Endodermal cell (in vitro differentiated cells): ENCODE measurements at regions not wholly inside any gene's neighbourhood (a gene's known extent, or its start where the extent isn't known, plus 50 kb on each side); places are given as distances from the start of the nearest gene placed in this dataset.

Experiments used
- DNase-seq: peaks from one replicate; pipeline ENCODE4 v3.0.0-alpha.2; 2017
- H3K27ac ChIP-seq: 2 replicates; pipeline ENCODE4 v1.5.1; 2013; ENCODE audit warnings: mild to moderate bottlenecking, low read depth, low read length, moderate library complexity
- H3K27me3 ChIP-seq: 2 replicates; pipeline ENCODE4 v1.6.1; 2013; ENCODE audit warnings: mild to moderate bottlenecking, low read length, moderate library complexity; ENCODE audit not compliant: insufficient read depth, control insufficient read depth, poor library complexity, severe bottlenecking
- H3K36me3 ChIP-seq: 2 replicates; pipeline ENCODE4 v1.7.0; 2013; ENCODE audit warnings: mild to moderate bottlenecking, low read length, moderate library complexity; ENCODE audit not compliant: control insufficient read depth, insufficient read depth
- H3K4me1 ChIP-seq: one replicate; pipeline ENCODE4 v1.7.0; 2013; ENCODE audit warnings: low read length; ENCODE audit not compliant: control insufficient read depth, insufficient read depth
- H3K4me3 ChIP-seq: 2 replicates; pipeline ENCODE4 v1.5.1; 2013; ENCODE audit warnings: mild to moderate bottlenecking, low read length, moderate library complexity
- H3K9ac ChIP-seq: 2 replicates; pipeline ENCODE4 v1.6.1; 2013; ENCODE audit warnings: mild to moderate bottlenecking, low read length, moderate library complexity; ENCODE audit not compliant: poor library complexity, severe bottlenecking; ENCODE audit errors: extremely low read depth
- H3K9me3 ChIP-seq: 2 replicates; pipeline ENCODE4 v1.6.1; 2013; ENCODE audit warnings: mild to moderate bottlenecking, low read length, moderate library complexity; ENCODE audit not compliant: control insufficient read depth
- H3K27ac Mint-ChIP-seq: 2 replicates; pipeline ENCODE4 v1.8.0; 2020; ENCODE audit warnings: mixed read lengths
- H3K27me3 Mint-ChIP-seq: 2 replicates; pipeline ENCODE4 v1.8.0; 2021; ENCODE audit warnings: mild to moderate bottlenecking, mixed read lengths; ENCODE audit not compliant: insufficient read depth
- H3K36me3 Mint-ChIP-seq: 2 replicates; pipeline ENCODE4 v1.8.0; 2020; ENCODE audit warnings: low read depth, mixed read lengths
- H3K4me1 Mint-ChIP-seq: 2 replicates; pipeline ENCODE4 v1.8.0; 2020; ENCODE audit warnings: mixed read lengths
- H3K4me3 Mint-ChIP-seq: 2 replicates; pipeline ENCODE4 v1.8.0; 2020; ENCODE audit warnings: mild to moderate bottlenecking, moderate library complexity, mixed read lengths
- H3K9me3 Mint-ChIP-seq: 2 replicates; pipeline ENCODE4 v1.8.0; 2020; ENCODE audit warnings: mild to moderate bottlenecking, mixed read lengths
- CTCF ChIP-seq: fragments of 200-600 bp; sonication (generic); conservative IDR thresholded peaks from 2 replicates; pipeline ENCODE4 v1.5.0; 2021; ENCODE audit warnings: antibody characterized with exemption, mild to moderate bottlenecking
- WGBS, 2 experiments: methylation state at CpG; one replicate each; pipeline versions ENCODE4 v1.1.5 to v1.1.7; 2013; ENCODE audit warnings: missing lambda C conversion rate in 2 of 2, mixed read lengths in 1 of 2; ENCODE audit not compliant: insufficient coverage in 1 of 2, insufficient read length in 1 of 2; 5-methylcytosine and 5-hydroxymethylcytosine counted together

DNA sequence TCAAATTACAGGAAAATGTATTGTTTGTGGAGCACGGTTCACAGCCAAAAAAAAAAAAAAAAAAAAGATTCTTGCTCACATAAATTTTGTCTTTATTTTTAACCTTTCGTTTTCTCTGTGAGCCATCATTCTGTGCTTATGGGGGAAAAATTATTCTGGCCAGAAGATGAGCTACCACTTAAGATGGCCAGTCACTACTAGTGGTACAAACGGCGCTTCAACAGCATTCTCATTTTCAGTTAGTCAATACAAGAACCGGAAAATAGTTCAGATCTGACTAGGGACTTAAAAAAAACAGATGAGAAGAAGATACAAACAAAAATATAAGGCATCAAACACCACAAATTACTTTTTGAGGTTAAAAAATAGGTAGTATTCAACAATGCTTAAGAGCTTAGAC is 158.6 kb upstream of the CNTN5 start:
- H3K9me3 Mint-ChIP-seq: no peaks in the 10 kb centered on the region
- no peak for TF ChIP-seq CTCF
- H3K36me3 Mint-ChIP-seq: no peaks in the 10 kb centered on the region
- WGBS, 2 experiments: 88% methylated on average over 4 of the region's 5 CpGs; no CpG with 5 or more reads in 1 of the 2 experiments
- no peak for DNase-seq
- no peak overlapping the region for H3K27ac ChIP-seq
- H3K27me3 Mint-ChIP-seq: peaks cover 2% of the 10 kb centered on the region
- H3K9me3 ChIP-seq: no peaks in the 10 kb centered on the region
- no peak overlapping the region for H3K4me3 ChIP-seq
- no peaks in the 10 kb centered on the region for H3K4me1 ChIP-seq
- no peak overlapping the region for H3K9ac ChIP-seq
- H3K4me3 Mint-ChIP-seq: no peak overlapping the region
- no peak overlapping the region for H3K27ac Mint-ChIP-seq
- H3K36me3 ChIP-seq: no peaks in the 10 kb centered on the region
- H3K27me3 ChIP-seq: peaks cover 23% of the 10 kb centered on the region
- peaks cover 5% of the 10 kb centered on the region for H3K4me1 Mint-ChIP-seq

DNA sequence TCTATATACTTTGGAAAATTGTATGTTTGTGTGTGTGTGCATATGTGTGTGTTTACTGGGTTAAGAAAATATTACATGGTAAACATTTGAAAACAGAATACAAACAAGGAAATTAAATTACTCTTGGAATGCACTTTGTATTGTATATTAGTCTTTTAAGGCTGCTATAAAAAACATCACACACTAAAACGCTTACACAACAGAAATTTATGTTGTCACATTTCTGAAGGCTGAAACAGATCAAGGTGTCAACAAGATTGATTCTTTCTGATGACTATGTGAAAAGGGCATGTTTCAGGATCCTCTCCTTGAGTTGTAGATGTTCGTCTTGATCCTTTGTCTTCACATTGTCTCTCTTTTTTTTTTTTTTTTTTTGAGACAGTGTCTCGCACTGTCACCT is 149.1 kb upstream of the CNTN5 start:
- H3K4me1 ChIP-seq: peaks cover 4% of the 10 kb centered on the region
- H3K4me1 Mint-ChIP-seq: peaks cover 13% of the 10 kb centered on the region
- H3K9me3 Mint-ChIP-seq: no peaks in the 10 kb centered on the region
- no peak for DNase-seq
- no peak overlapping the region for H3K9ac ChIP-seq
- H3K36me3 Mint-ChIP-seq: no peaks in the 10 kb centered on the region
- TF ChIP-seq CTCF: no peak
- no peaks in the 10 kb centered on the region for H3K27me3 Mint-ChIP-seq
- no peak overlapping the region for H3K27ac Mint-ChIP-seq
- H3K27me3 ChIP-seq: no peaks in the 10 kb centered on the region
- 93% methylated on average over 3 of the region's 3 CpGs; no CpG with 5 or more reads in 1 of the 2 experiments for WGBS, 2 experiments
- H3K9me3 ChIP-seq: no peaks in the 10 kb centered on the region
- no peak overlapping the region for H3K4me3 Mint-ChIP-seq
- H3K4me3 ChIP-seq: no peak overlapping the region
- no peaks in the 10 kb centered on the region for H3K36me3 ChIP-seq
- no peak overlapping the region for H3K27ac ChIP-seq

DNA sequence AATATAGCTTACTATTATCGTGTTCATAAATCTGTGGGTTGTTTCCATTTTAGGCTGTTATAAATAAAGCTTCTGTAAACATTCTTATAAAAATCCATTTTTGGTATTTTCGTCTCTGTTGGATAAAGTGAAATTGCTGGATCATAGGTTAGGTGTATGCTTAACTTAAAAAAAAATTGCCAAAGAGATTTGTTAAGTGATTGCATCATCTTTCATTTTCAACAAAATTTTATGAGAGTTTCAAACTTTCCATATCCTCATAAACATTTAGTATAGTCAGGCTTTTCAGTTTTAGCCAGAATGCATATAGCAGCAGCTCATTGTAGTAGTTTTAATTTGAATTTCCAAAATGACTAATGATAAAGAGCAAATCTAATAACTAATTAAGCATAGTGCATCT is 146.7 kb upstream of the CNTN5 start:
- Mint-ChIP-seq H3K27ac (no peak overlapping the region), H3K4me3 (no peak overlapping the region), H3K9me3 (no peaks in the 10 kb centered on the region), H3K4me1 (no peaks in the 10 kb centered on the region), H3K27me3 (no peaks in the 10 kb centered on the region), H3K36me3 (no peaks in the 10 kb centered on the region)
- Histone ChIP-seq H3K9ac (no peak overlapping the region), H3K4me3 (no peak overlapping the region), H3K36me3 (no peaks in the 10 kb centered on the region), H3K27me3 (no peaks in the 10 kb centered on the region), H3K27ac (no peak overlapping the region), H3K9me3 (no peaks in the 10 kb centered on the region), H3K4me1 (no peaks in the 10 kb centered on the region)
- 100% methylated on average over 1 of the region's 2 CpGs; no CpG with 5 or more reads in 1 of the 2 experiments for WGBS, 2 experiments
- DNase-seq: no peak
- TF ChIP-seq CTCF: no peak
